HFFc6 (cell line): ENCODE measurements at regions not wholly inside any gene's neighbourhood (a gene's known extent, or its start where the extent isn't known, plus 50 kb on each side); places are given as distances from the start of the nearest gene placed in this dataset.

ENCODE experiments used
- DNase-seq: peaks from one replicate; pipeline ENCODE4 v3.0.0-alpha.2; 2018
- H3K27ac Mint-ChIP-seq: 2 replicates; pipeline ENCODE4 v1.8.0; 2020; ENCODE audit warnings: mild to moderate bottlenecking, mixed read lengths
- H3K27me3 Mint-ChIP-seq: 2 replicates; pipeline ENCODE4 v1.8.0; 2021; ENCODE audit warnings: mild to moderate bottlenecking, moderate library complexity, mixed read lengths; ENCODE audit not compliant: insufficient read depth
- H3K36me3 Mint-ChIP-seq: 2 replicates; pipeline ENCODE4 v1.8.0; 2021; ENCODE audit warnings: low read depth, mixed read lengths
- H3K4me1 Mint-ChIP-seq: 2 replicates; pipeline ENCODE4 v1.8.0; 2020; ENCODE audit warnings: low read depth, mixed read lengths
- H3K4me3 Mint-ChIP-seq: 2 replicates; pipeline ENCODE4 v1.8.0; 2020; ENCODE audit warnings: mild to moderate bottlenecking, moderate library complexity, mixed read lengths
- H3K9me3 Mint-ChIP-seq: 2 replicates; pipeline ENCODE4 v1.8.0; 2020; ENCODE audit warnings: mild to moderate bottlenecking, mixed read lengths
- CTCF ChIP-seq: fragments of 200-600 bp; sonication (generic); IDR thresholded peaks from 2 replicates; pipeline ENCODE4 v1.5.0; 2021; ENCODE audit warnings: antibody characterized with exemption, mild to moderate bottlenecking

GRCh38 chr1:168974611-168975010 lies 131.9 kb upstream of the ATP1B1 start:
- no peak for DNase-seq
- Mint-ChIP-seq H3K4me3 (no peak overlapping the region), H3K4me1 (no peaks in the 10 kb centered on the region), H3K27me3 (no peaks in the 10 kb centered on the region; the same call in none of the 2 replicates), H3K36me3 (no peaks in the 10 kb centered on the region), H3K9me3 (no peaks in the 10 kb centered on the region), H3K27ac (no peak overlapping the region)
- TF ChIP-seq CTCF: no peak

- Mint-ChIP-seq H3K27ac (no peak overlapping the region), H3K4me3 (no peak overlapping the region), H3K9me3 (no peaks in the 10 kb centered on the region), H3K36me3 (no peaks in the 10 kb centered on the region), H3K4me1 (no peaks in the 10 kb centered on the region), H3K27me3 (no peaks in the 10 kb centered on the region; the same call in none of the 2 replicates)
- TF ChIP-seq CTCF: no peak
- no peak for DNase-seq
Measured at GRCh38 chr1:168976267-168976666, 130.2 kb upstream of the ATP1B1 start.

- Mint-ChIP-seq H3K27me3 (no peaks in the 10 kb centered on the region; the same call in none of the 2 replicates), H3K36me3 (no peaks in the 10 kb centered on the region), H3K4me1 (no peaks in the 10 kb centered on the region), H3K4me3 (no peak overlapping the region), H3K9me3 (no peaks in the 10 kb centered on the region), H3K27ac (no peak overlapping the region)
- no peak for TF ChIP-seq CTCF
- no peak for DNase-seq
Measured at GRCh38 chr1:168977618-168978017, 128.9 kb upstream of the ATP1B1 start.

- Mint-ChIP-seq H3K4me1 (no peaks in the 10 kb centered on the region), H3K27ac (no peak overlapping the region), H3K9me3 (no peaks in the 10 kb centered on the region; the same call in 1 of the 2 replicates), H3K4me3 (no peak overlapping the region), H3K27me3 (no peaks in the 10 kb centered on the region; the same call in 1 of the 2 replicates), H3K36me3 (no peaks in the 10 kb centered on the region)
- DNase-seq: no peak
- no peak for TF ChIP-seq CTCF
Measured at GRCh38 chr1:168979276-168979675, 127.2 kb upstream of the ATP1B1 start.

- TF ChIP-seq CTCF: no peak
- Mint-ChIP-seq H3K9me3 (no peaks in the 10 kb centered on the region; the same call in 1 of the 2 replicates), H3K4me1 (no peaks in the 10 kb centered on the region), H3K4me3 (no peak overlapping the region), H3K27ac (no peak overlapping the region), H3K36me3 (no peaks in the 10 kb centered on the region), H3K27me3 (no peaks in the 10 kb centered on the region; the same call in 1 of the 2 replicates)
- DNase-seq: no peak
Measured at GRCh38 chr1:168980180-168980579, 126.3 kb upstream of the ATP1B1 start.

GRCh38 chr1:168980656-168981055 lies 125.8 kb upstream of the ATP1B1 start:
- TF ChIP-seq CTCF: no peak
- no peak for DNase-seq
- Mint-ChIP-seq H3K36me3 (no peaks in the 10 kb centered on the region), H3K4me1 (no peaks in the 10 kb centered on the region), H3K27me3 (no peaks in the 10 kb centered on the region; the same call in 1 of the 2 replicates), H3K4me3 (no peak overlapping the region), H3K27ac (no peak overlapping the region), H3K9me3 (no peaks in the 10 kb centered on the region; the same call in 1 of the 2 replicates)
